Bone marrow (tissue), 2 donors: ENCODE measurements at regions not wholly inside any gene's neighbourhood (a gene's known extent, or its start where the extent isn't known, plus 50 kb on each side); places are given as distances from the start of the nearest gene placed in this dataset.
"Not testable (repeated sequence)": the region's sequence is repeated elsewhere in the genome, so short reads cannot be mapped to it uniquely, and the experiment has no call there.

Source experiments
- DNase-seq, 2 donors: peaks; one replicate each; lab custom pipeline; 2025; lab: John Stamatoyannopoulos, UW

DNA sequence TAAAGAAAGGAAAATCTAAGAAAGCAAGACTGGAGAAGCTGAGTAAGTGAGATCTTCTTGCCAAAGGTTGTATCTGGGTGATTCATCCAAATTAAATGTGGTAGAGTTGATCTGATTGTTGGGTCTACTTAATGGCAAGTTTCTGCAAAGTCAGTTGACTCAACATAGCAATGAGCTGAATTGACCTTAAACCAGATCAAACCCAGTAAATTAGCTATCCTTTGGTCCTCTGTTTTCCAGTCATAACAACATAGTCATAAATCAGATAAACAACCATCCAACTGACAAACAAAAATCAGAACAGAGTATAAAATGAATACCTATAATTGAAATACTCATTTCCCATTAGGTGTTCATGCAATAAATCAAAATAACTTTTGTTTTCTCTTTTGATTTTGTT, 142.6 kb upstream of the CFAP20DC start:
- DNase-seq, result no peak

GRCh38 chr3:59191651-59192050, 141.8 kb upstream of the CFAP20DC start:
- no peak for DNase-seq

- no peak for DNase-seq
Measured at GRCh38 chr3:59189939-59190338, 140.1 kb upstream of the CFAP20DC start.

- no peak for DNase-seq
Measured at GRCh38 chr3:59189526-59189925, 139.7 kb upstream of the CFAP20DC start.

DNA sequence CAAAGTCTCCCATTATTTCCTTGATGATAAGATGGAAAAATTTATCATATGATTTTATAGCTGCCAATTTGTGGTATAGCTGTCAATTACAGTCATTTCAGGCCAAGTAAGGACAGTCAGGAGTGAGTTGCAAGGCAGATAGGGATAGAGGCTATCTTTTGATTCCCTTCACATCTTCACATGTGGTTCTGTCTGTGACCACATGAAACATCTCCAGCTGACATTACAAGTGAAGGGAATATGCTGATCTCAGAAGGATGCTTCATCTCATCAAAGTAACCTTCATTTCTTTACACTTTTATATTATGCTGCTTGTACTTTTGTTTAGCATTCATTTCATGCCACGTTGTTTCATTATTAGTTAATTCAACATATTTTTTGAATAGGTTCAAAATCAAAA, 136.9 kb upstream of the CFAP20DC start:
- no peak for DNase-seq

DNA sequence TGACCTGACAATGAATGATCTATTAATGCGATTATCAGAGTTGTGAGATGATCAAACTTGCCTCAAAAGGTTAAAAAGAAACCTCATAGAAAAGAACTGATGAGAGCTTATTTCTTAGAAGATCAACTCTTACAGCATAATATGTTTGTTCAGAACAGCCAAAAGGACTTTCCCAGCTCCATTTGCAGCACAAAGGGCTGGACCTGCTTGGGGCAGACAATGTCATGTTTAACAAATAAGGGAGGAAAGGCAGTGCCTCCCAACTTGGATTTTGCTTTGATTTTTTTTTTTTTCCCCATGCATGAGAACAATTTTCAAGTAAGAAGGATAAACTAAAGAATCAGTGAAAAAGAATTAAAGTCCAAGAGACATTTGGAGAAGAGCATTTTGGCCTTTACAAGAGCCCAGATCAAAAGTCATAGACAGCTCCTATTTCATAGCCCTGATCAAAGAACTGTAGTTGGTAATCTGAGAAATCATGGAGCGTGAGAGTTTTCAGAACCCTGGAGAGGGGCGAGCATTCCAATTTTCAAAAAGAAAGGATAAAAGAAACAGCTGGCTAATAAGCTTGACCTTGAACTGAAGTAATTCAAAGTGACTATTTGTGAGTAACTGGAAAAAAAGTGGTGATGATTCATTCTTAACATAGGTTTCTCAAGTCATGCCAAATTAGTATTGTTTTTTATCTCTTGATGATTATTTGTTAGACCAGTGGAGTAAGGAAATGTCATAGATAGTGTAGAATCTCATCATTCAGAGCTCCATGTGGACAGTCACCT, 136.0 kb upstream of the CFAP20DC start:
- DNase-seq, result no peak

DNA sequence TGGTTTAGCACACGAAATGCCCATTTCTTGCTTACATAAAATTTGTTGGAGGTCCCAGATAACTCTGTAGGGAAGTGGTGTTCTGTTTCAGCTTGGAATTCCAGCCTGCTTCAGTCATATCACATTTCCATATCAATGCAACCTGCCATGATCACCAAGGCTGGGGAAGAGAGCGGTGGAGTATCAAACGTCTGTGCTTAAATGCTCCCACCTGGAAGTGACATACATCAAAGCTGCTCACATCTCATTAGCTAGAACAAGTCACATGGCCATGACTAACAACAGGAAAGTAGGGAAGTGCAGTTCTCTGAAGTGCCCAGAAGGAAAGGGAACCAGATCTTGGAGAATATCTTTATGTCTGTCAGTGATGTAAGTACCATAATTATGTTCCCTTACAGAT, 130.2 kb upstream of the CFAP20DC start:
- no peak for DNase-seq

GRCh38 chr3:59178698-59179097, 128.9 kb upstream of the CFAP20DC start:
- DNase-seq, result no peak

DNA sequence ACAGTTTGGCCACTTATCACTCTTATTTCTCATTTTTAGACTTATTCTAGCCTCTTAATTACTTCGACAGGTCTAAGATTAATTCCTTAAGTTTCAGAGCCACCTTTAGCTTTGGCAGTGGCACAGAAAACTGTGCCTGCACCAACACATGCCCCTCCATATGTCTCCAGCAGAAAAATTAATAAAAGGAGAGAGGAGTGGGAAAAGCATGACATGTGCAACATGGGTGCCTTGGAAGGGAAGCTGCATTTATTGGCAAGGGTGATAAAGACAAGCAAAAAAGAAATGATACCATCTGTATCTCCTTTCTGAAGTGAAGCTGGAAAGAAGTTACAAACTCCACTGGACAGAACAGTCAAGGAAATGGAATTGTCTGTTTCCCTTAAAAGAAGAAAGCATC, 121.7 kb upstream of the CFAP20DC start:
- no peak for DNase-seq

GRCh38 chr3:59170166-59170565, 120.3 kb upstream of the CFAP20DC start:
- DNase-seq, result not testable (repeated sequence)

DNA sequence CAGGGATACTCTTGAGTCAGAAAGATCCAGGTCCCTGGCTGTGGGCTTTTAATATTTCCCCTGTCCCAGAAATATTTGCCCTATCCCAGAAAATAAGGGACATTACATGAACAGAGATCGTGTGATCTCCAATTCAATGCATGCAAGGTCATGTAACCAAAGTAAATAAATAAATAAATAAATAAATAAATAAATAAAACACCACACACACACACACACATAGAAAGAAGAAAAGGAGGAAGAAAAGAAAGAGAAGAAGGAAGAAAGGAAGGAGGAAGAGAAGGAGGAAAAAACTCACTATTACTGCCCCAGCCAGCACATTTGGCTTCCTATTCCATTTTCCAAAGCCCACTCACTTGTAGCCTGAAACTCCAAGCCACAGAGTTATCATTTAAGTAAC, 117.9 kb upstream of the CFAP20DC start:
- DNase-seq, result no peak

DNA sequence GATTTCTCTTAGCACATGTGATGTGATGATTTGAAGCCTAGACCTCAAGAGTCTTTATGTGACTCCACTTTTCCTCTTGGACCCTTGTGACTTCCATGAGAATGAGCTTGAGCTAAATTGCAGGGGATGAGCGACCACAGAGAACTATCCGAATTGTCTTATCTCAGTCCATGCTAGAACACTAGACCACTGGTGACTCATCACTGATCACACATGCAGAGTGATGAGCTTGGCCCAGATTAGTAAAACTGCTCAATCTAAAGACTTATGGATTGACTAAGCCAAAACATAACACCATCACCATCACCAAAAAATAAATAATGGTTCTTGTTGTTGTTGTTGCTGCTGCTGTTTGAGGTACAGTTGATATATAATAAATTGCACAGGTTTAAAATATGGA, 114.1 kb upstream of the CFAP20DC start:
- no peak for DNase-seq

DNA sequence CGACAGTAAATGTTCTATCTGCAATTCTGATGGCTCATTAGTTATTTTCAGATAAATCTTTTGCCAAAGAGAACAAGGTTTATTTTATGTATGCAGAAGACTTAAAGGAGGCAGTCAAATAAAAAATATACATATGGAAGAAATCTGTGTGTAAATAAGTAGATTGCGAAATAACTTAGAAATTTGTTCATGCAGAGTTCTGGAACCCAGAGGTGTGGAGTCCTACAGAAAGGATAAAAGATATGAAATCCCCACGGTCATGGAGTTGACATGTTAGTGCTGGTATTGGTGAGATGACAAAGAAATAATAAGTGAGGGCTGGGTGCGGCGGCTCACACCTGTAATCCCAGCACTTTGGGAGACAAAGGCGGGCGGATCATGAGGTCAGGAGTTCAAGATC, 111.2 kb upstream of the CFAP20DC start:
- DNase-seq, result no peak

DNA sequence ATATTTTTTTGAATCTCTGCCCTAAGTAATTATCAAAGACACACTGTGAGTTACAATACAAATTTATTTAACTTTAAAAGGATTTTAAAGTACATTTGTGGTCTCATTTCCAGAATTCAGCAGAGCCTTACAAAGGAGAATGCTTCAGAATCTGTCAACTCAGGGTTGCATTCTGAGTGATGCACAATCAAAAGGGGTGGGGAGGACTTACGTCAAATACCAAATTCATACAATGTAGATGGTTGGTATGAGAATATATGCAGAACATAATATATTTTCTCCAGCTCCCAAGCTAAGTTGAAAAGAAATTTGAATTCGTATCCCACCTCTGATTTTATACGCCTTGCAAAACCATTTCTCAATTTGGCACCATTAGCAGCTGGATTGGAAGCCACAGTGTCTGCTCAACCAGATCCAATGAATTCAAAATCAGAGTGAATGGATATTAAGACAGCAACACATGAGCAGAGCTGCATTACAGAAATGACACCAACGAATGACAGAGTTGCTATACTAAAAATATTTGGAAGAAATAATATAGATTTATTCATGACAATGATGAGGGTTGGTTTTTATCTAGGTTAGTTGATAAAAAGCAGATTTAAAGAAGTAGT, 110.4 kb upstream of the CFAP20DC start:
- DNase-seq, result no peak

DNA sequence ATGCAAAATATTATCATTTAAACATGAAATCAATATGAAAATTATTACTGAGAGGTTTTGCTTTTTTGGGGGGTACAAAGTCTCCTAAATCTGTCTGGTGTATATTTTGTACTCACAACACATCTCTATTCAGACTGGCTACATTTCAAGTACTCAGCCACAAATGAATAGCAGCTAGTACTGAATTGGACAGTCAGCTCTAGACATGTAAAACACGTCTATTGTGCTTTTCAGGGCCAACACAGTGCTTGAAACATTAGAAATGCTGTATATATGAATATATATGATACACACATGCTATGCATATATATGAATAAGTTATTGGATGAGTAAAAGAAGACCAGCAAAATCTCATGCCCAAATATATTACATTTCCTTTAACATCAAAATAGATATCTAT, 103.8 kb upstream of the CFAP20DC start:
- DNase-seq, result no peak

GRCh38 chr3:59152943-59153342, 103.1 kb upstream of the CFAP20DC start:
- no peak for DNase-seq

GRCh38 chr3:59150039-59150438, 100.2 kb upstream of the CFAP20DC start:
- no peak for DNase-seq

DNA sequence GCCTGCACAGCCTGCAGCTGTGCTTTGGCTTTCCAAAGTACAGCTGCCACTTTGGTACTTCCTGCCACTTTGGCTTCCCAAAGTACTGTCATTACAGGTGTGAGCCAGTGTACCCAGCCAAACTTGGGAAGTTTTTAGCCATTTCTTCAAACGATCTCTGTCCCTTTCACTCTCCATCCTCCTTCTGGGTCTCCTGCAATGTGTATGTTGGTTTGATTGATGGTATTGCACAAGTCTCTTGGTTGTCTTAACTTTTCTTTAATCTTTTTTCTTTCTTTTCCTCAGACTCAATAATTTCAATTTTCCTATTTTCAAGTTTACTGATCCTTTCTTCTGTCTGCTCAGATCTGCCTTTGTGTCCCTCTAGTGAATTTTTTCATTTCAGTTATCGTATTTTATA, 99.3 kb upstream of the CFAP20DC start:
- no peak for DNase-seq

GRCh38 chr3:59143447-59143846, 93.6 kb upstream of the CFAP20DC start:
- DNase-seq, result no peak

DNA sequence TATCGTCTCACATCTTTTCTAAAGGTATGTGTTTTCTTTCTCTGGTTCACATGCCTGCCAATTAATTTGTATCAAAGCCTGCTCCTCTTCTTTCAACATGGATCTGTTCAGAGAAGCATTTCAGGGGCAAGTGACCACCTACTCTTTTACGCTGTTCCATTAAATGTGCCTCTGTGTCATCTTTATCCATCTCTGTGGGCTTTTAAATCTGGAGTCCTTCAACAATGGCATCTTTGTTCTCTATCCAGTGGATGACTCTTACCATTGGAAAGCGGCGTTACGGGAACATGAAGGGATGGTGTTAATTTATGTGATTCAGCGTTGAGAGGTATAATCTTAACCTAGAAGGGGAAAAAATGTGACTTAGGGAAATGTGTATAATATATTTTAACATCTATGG, 92.7 kb upstream of the CFAP20DC start:
- no peak for DNase-seq

DNA sequence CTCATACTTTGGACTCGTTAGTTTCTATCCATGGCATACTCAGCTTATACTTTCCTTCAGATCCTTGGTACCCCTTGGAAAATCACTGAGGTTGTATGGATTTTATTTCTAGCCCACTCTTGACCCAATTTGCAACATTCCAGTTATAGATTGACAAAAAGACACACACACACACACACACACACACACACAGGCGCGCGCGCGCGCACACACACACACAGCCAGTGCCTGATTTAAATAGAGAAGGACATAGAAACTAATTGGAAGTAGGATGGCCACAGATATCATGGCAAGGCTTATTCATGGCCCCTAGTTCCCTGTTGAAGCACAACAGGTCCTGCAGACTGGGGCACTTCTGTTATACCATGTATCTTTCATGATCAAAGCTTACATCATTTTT, 89.1 kb upstream of the CFAP20DC start:
- no peak for DNase-seq

DNA sequence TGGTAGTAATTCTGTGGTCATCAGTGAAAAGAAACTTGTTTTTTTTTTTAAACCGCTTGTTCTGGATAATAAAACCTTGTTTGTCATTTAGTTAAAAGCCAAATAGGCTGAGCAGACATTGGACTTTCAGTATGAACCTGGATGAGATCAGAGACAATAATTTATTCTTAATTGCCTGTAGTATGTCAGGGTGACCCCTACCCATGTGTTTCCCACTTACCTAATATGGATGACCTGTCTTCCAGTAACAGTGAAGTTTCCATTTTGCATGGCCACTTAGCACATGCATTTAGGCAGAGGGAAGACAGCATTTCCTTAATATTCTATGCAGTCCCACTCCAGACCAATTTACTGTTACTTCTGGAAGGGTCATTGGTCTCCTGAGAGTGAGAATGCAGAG, 87.6 kb upstream of the CFAP20DC start:
- DNase-seq, result no peak

GRCh38 chr3:59136081-59136480, 86.3 kb upstream of the CFAP20DC start:
- DNase-seq, result no peak

- no peak for DNase-seq
Measured at GRCh38 chr3:59135096-59135495, 85.3 kb upstream of the CFAP20DC start.
